NK-92 treated with Interleukin-12 subunit alpha and Interleukin-12 subunit beta, amount 100 ng/mL, for 24 hours (cell line): ENCODE measurements at regions not wholly inside any gene's neighbourhood (a gene's known extent, or its start where the extent isn't known, plus 50 kb on each side); places are given as distances from the start of the nearest gene placed in this dataset.

Experiments used
- DNase-seq: peaks from one replicate; lab custom pipeline; 2025; lab: John Stamatoyannopoulos, UW

DNA sequence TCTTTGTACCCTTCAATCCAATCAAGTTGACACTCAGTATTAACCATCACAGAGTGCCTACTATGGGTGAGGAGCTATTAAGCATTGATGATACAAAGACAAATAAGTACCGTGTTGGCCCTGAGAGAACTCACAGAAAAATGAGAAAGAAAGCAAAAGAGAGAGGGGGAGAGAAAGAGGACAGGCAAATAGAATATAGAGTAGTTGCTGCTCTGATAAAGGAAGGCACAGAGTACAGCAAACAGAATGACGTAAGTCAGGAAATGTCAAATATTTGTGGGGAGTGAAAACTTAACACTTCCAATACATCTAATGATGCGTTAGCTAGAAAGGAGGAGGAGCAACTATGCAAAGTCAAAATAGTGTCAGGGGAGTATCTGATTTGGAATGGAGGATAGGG is 320.6 kb upstream of the KCNH8 start:
- no peak for DNase-seq

- no peak for DNase-seq
Measured at GRCh38 chr3:18825665-18826064, 322.6 kb upstream of the KCNH8 start.

GRCh38 chr3:18813300-18813699 is 335.0 kb upstream of the KCNH8 start:
- DNase-seq: no peak

DNA sequence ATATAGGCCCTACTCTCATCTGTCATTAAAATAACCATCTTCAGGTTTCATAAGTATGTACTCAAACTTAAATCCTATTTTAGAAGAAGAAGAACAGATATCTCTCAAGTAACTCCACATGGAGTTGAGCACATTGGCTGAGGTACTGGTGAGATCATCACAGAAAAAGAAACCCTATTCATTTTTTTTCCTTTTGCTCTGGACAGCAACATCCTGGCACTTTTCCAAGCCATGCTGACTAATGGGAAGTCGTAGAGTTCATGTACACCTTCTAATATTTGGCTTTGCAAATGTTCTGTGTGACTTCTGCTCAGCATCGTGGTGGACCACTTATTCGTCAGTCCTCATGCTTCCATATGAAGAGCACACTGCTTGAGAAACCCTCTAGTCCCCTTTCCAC is 336.0 kb upstream of the KCNH8 start:
- no peak for DNase-seq

- no peak for DNase-seq
Measured at GRCh38 chr3:18810306-18810661, 338.0 kb upstream of the KCNH8 start.

- no peak for DNase-seq
Measured at GRCh38 chr3:18809640-18810305, 338.5 kb upstream of the KCNH8 start.

GRCh38 chr3:18808429-18808828 is 339.9 kb upstream of the KCNH8 start:
- no peak for DNase-seq

- DNase-seq: no peak
Measured at GRCh38 chr3:18807593-18807992, 340.7 kb upstream of the KCNH8 start.

- no peak for DNase-seq
Measured at GRCh38 chr3:18806633-18807032, 341.7 kb upstream of the KCNH8 start.

GRCh38 chr3:18797378-18797777 is 350.9 kb upstream of the KCNH8 start:
- no peak for DNase-seq

DNA sequence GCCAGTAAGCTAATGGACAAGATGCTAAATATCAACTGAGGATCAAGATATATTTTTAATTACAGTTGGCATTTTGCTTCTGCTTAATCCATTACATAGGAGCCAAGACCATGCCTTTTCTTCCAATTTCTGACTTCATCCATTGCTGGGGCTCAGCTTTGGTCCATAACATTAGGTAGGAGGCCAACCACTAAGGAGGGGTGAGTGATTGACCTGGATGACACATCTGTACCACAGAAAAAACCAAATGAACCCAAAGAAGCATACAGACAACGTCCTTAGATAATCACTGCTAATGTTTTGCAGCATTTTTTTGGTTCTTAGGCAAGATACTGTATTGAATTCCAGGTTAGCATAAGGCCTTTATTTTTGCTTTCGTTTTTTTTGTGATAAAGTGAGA is 353.2 kb upstream of the KCNH8 start:
- DNase-seq: no peak

DNA sequence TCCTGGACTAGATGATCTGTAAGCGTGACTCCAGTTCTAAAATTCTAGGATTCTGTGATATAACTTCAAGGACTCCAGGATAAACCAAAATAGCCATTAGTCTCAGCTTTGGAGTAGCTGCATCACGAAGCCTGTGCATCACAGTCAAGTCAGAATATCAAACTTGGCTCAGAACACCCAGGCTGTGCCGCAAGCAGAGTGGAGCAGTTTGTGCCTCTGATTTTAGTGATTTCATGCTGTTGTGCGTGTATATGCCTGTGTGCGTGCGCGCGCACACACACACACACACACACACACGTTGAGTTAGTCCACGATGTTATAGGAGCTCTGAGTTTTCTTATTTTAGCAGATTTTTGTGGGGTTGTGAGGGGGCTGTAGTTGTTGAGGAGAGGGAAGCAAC is 356.6 kb upstream of the KCNH8 start:
- DNase-seq: no peak

DNA sequence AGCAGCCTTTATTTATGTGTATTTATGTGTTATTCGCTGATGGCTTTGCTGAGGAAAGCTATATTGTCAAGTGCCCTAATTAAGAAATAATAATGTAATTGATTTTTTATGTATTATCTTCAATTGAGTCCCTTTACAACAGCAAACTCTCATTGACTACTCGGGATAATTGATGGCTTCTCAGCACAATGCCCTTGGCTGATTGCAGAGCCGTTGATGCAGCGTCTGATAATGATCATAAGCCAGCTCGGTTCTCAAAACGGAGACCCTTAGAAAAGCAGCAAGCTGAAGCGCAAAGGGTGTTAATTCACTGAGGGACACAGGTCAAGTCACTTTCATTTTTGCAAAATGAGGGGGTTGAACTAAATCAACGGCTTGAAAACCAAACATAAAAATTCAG is 357.1 kb upstream of the KCNH8 start:
- no peak for DNase-seq

GRCh38 chr3:18790384-18790783 is 357.9 kb upstream of the KCNH8 start:
- DNase-seq: no peak

DNA sequence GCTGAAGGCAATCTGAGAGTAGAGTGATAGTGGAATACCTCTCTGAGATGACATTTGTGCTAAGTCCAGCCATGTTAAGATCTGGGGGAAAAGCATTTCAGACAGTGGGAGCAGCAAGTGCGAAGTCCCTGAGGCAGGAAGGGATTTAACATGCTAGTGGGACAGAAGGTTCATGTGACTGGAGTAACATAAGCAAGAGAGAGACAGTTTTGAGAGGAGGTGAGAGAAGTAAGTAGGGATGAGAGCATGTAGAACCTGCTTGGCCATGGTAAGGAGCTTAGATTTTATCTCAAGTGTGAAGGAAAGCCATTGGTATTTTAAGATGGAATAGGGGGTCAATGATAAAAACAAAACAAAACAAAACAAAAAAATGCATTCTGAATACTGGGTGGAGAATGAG is 358.6 kb upstream of the KCNH8 start:
- no peak for DNase-seq

- no peak for DNase-seq
Measured at GRCh38 chr3:18787441-18787840, 360.9 kb upstream of the KCNH8 start.

DNA sequence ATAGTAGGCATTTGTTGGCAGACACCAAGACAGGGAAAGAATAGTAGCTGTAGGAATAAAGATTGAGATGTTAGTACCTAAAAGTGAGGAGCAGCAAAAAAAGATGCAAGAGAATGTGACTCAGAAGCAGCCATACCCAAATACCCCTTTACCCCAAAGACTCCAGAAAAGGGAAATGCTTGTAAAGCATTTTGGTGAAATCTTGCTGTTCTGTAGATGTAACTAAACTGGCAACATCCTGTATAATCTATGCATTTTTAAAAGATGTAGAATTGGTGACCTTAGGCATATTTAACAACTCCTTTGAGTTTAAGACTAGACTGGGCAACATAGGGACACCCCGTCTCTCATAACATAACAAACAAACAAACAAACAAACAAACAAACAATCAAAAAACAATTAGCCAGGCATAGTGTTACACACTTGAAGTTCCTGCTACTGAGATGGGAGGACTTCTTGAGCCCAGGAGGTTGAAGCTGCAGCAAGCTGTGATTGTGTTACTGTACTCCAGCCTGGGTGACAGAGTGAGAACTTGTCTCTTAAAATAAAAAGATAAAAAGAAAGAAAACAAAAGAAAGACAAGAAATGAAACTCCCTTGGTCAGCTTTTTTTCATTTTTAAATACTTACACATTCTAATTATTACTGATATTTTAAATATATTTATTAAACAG is 361.5 kb upstream of the KCNH8 start:
- DNase-seq: no peak

GRCh38 chr3:18782191-18782590 is 357.1 kb upstream of the SATB1 start:
- DNase-seq: no peak

- no peak for DNase-seq
Measured at GRCh38 chr3:18780959-18781358, 355.8 kb upstream of the SATB1 start.

DNA sequence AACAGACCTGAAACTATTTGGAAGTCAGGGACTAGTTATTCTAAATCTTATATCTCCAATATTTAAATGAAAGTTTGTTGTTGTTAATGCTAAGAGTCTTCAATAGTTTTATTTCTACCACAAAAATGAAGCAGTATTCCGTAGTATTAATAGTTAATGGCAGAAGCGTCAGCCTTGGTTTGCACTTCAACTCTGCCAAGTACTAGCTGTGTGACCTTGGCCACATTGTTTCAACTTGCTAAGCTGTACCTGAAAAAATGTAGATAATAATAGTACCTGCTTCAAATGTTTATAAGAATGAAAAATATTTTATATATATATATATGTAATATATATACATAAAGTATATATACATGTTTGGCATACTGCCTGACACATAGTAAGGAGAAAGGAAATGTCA is 354.6 kb upstream of the SATB1 start:
- DNase-seq: no peak

DNA sequence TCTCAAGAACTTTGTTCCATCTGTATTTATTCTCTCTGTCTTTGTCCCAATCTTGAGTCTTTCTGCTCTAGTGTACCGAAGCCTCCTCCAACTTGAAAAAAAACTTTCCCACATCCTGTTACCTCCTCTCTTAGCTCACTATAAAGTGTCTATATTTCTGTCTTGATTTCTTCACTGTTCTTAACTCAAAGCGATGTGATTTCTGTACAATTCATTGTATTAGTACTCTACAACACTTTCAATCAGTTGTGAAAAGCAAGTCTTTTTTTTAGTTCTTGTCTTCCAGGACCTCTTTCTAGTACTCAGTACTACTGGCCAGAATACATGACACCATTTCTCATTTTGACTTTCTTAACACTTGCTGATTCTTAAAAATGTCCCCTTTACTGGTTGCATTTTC is 353.5 kb upstream of the SATB1 start:
- no peak for DNase-seq

- no peak for DNase-seq
Measured at GRCh38 chr3:18778094-18778493, 353.0 kb upstream of the SATB1 start.

DNA sequence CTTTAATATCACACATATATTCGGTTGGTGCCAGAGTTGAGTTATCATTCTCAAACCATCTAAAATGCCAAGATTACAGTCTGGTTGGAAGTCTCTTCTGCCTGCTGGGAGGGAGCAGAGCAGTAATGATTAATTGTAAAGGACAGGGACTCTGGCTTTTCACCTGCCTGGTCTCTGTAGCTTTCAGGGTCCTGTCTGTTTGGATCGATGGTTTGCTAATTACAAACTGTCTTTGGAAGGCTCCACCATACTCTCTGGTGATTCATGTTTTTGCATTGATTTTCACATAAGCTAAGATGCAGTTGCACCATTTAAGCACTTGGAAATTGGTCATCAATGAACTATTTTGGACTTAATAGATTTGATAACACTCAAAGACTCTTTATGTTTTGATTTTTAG is 350.4 kb upstream of the SATB1 start:
- DNase-seq: no peak
